ENCODE measurements at regions not wholly inside any gene's neighbourhood (a gene's known extent, or its start where the extent isn't known, plus 50 kb on each side); places are given as distances from the start of the nearest gene placed in this dataset.

DNA sequence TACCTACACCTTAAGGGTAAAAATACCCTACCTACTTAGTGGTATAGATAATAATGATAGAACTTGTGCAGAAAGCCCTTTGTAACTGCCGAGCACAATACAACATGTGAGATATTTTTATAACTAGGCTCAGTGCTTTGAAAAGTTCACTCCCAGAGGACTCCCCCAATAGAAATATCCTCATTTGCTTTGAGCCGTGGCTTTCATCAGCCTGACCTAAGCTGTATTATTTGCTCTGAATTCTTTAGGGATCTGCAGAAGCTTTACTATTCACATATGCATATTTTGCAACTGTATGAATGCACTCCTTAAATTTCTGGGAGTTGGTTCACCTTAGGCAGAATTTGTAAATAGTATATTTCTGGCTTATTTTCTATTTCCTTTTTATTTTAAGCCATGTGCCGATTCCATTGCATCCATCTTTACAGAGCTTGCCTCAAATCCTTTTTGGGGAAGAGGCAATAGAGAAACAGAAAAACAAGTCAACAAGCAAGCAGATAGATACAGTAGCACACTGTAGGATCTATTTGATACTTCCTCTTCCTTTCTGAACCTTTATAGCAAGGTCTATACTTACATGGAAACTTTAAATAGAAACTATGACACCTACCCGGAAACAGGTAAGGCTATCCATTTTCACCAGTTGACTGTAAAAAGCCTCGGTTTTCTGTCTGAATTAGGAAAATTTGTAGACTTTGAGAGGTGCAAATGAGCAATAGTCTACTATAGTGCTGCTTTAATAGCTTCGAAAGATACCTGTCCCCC is 242.5 kb upstream of the VCX3A start:
- no peak for DNase-seq

DNA sequence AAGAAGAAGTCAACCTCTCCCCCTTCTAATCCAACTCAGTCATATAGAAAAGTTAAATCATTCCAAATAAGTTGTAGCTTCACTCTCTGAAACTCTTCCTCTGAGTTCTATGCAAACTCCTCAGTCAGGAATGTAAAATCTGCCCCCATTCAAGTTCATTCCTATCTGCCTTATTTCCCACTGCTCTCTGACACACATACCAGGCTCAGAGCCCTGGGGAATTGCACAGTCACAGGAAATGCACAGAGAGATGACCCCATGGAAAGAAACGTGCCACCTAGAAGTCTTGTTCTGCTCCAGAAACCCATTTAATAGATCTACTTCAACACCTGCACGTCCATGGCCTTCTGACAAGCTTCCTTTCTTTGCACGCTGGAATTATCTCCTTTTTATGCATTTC is 236.0 kb upstream of the VCX3A start:
- no peak for DNase-seq

DNA sequence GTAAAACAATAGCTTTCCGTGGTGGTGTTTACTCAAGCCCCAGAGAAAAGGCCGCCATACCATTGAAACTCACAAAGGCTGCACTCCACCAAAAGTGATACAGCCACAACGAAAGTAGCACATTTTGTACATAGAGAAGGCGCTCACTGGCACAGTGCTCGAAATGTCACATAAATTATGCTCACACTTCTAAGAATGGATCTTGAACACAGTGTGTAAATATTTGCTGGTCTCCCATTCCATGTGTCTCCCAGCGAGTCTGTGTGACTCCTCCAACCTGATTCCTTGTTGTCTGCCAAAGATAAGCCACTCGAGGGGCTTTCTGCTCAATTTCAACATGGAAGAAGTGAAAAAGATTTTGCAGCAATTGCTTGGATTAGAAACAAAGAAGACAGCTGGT is 234.0 kb upstream of the VCX3A start:
- no peak for DNase-seq

DNA sequence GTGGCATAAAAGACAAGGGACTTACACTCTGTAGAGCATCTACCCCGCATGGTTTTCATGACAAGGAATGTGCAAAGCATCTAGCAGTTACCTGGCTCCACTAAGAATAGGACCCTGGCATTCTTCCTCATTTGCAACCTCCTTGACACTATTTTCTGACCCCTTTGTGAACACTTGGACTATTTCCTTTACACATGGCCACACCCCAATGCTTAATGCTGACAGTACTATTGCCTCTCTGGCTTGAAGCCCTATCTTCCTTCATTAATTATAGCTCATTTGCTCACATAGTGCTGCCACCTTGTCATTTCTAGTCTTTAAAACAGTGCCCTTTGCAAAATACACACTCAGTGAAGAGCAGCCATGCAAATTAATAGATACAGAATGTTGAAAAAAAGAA is 226.3 kb upstream of the VCX3A start:
- no peak for DNase-seq

DNA sequence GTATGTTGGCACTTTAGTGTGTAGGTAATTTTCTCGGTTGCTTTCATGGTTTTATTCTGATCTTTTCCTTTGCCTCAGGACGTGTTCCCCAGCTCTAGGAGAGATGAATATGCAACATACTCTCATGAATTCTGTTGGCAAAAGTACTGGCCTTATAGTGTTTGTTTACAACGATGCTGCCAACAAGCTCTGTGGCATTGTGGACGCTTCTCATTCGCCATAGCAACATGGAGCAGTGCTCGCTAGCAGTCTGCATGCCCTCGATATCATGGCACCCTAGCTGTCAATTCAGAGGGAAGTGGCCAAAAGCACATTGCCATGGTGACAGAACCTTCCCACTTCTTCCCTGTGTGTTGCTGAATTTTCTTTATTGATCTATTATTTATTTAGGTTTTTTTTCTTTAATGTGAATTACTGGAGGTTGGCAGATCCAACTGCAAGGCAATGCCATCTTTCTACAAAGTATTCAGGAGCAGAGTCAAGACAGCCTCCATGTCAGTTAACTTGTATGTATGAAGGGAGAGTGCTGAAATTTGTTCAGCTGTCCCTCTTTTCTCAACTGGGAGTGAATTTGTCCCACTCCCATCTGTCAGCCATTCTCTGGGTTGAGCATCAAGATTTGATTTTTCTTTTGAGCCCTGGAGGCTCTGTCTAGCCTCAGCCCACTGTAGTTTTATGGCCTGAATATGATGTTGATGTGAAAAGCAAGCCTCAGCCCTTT is 224.9 kb upstream of the VCX3A start:
- DNase-seq, result no peak

DNA sequence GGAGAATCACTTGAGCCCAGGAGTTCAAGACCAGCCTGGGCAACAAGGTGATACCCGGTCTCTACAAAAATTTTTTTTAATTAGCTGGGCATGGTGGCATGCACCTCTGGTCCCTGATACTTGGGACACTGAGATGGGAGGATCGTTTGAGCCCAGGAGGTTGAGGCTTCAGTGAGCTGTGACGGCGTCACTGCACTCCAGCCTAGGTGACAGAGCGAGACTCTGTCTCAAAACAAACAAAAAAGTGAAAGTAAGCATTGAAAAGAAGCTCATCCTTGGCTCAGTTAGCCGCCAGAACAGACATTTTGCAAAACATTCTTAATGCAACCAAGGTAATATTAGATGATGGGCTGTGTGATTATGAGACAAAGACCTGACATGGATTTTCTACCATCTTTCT is 223.3 kb upstream of the VCX3A start:
- no peak for DNase-seq

DNA sequence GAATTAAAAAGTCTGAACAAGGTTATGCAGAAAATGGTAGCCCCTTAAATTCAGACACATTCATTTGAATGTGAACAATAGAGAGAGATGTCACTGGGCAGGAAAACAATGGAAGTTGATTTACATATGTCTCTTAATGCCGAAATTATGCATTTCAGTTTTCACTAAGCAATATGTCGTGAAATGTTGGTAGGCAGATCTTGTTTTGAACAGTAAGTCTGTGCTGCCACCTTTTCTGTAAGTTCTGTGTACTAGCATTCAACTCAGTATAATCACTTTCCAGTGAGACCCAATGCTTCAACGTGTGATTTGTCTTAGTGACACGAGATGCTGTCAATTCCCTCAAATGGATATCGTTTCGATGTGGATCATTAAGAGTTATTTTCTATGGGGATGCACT is 222.7 kb upstream of the VCX3A start:
- no peak for DNase-seq

DNA sequence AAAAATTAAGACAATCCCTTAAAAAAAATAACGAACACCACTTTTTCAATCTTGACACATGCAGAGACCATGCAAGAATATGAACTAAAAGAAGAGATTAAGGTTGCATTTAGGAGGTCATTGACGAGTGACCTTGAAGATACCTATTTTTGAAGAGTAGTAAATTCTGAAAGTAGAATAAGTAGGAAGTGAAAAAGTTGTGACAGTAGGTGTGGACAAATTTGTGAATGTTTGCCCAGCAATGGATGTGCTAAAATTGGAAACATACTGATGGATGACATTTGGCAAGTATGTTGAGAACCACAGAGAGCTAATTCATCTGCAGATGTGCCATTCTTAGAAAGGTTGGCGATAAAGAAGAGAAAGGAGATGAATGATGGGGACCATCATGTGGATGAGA is 213.7 kb upstream of the VCX3A start:
- DNase-seq, result no peak

DNA sequence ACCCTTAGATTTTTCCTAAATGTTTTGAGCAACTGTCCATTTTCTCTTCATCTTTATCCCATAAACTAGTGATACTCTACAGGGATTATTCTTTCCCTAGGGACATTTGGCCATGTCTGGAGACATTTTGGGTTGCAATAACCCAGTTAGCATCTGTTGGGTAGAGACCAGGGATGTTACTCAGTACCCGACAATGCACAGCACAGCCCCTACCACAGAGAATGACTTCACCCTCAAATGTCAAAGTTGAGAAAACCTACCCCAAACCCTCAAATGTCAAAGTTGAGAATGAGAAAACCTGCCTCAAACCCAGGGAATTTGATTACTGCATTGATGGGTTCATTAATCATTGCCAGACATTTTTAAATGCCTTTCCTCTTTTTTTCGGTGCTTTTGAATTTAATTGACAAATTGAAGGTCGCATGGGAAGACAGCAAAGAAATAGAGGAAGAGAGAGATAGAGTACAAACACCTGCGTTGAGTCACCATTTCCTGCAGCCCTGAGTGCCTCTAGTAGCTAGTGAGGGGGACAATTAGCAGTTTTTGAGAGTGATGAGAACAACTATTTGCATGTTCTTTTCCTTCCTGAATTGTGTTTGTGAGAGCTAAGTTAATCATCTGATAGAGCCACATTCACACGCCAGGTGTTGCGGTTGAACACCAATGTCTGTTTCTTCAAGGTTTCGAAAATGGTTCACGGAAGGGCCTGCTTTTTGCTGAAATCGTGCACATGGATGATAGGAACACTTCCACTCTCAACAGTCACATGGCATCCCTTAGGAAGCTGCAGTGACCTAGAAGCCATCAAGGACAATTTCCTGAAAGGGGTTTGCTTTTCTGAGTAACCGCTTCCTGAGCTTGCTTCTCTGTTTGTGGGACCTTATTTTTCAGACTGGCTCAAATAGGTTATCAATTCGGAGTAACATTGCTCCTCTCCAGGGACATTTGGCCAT is 203.9 kb upstream of the VCX3A start:
- no peak for DNase-seq

DNA sequence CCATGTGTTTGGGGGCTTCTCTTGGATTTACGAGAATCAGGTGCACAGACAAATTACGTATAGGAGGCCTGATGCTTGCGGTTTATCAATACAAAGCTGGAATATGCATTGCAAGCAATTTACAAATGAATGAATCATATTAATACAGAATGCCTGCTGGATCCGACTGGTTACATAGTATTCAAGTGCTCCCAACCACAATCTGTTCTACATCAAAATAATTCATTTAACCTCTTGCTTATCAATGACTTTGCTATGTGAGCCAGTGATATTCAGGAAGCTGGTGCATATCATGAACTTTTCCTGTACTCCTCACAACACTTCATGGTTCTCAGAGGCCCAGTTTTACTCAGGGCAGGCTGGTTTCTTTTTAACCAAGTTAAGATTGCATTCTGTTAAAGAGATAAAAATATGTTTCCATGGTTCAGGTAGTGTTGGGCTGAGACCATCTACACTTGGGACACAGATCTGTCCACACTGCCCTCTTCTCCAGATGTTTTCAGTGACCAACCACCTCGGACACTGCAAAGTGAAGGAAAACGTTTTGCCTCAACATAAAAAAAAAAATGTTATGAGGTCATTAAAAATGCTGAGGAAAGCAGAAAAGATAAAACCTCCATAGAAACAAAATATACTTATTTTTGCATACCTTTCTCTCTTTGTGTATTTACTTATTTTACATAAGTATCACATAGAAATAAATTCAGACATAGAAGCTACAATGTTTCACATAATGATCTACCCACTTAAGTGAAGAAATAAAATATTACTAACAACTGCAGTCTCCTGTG is 200.1 kb upstream of the VCX3A start:
- DNase-seq, result no peak

DNA sequence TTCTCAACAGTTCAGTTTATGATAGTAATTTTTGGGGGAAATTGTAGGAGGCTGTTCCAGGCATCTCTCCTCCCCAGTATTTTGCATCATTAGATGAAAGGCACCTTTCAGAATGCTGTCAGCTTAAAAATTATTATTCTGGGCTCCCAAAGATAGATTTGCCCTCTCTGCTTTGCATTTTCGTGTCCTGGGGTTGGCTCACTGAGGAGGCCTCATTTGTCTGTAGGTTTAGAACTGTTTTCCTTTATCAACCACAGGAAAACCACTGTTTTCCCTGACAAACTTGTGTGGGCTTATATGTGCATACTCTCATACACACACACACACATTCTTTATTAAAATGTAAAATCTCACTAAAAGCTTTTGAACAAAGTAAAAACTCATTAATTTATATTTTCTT is 197.2 kb upstream of the VCX3A start:
- no peak for DNase-seq

DNA sequence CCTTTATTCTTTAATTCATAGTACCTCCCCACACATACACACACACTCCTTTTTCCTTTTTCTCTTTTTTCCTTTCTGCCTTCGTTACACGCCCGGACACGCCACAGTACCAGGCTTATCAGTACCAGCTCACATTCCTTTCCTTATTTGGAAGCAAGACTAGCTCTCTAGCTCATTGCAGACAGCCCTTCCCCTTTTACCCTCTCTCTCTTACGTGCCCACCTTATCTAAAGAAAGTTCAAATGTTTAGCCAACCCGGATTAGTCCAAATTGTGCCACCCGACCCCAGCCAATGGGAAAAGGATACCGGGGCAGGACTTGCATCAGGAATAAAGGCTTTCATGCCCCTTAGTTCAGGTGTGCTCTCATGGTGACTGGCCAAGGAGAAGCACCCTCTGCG is 194.7 kb upstream of the VCX3A start:
- no peak for DNase-seq

DNA sequence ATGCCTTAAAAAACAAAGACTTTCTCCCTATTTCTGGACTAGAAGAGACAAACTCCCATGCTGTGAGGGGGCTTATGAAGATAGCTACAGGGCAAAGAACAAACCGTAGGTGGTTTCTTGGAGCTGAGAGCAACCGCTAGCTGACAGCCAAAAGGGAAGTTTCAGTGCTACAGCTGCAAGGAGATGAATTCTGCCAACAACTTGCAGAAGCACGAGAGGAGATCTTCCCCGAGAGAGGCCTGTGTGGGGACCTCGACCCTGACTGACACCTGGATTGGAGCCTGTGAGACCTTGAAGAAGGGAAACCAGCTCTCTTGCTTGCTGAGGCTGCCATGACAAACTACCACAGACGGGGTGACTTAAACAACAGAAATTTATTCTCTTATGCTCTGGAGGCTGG is 183.8 kb upstream of the VCX3A start:
- no peak for DNase-seq

DNA sequence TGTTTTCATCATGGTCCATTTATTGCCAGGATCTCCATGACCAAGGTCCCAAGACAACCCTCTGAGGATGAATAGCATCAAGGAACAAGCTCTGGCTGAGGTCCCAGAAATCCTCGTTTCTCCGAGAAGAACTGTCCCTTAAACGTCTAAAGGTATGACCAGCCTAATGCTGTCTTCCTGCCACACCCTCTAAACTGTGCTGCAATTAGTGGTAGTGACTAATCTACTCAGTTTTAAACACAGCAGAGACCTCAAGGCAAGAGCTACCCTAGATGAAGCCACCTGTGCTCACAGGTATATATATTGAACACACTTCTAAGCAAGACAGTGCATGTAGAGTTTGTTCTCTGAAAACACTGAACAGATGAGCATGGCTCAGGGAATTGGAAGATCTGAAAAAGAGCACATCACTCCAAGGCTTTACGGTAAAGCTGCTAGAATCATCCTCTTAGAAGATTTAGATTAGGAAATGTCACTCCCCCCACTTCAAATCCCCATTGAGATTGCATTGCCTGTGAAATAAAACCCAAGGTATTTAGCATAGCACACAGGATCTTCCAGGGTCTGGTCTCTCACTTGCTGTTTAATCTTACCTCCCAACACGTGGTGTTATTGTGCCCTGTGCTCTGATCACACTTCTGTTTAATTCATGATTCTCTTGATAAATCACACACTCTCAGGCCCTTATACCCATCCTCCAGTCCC is 173.9 kb upstream of the VCX3A start:
- no peak for DNase-seq

DNA sequence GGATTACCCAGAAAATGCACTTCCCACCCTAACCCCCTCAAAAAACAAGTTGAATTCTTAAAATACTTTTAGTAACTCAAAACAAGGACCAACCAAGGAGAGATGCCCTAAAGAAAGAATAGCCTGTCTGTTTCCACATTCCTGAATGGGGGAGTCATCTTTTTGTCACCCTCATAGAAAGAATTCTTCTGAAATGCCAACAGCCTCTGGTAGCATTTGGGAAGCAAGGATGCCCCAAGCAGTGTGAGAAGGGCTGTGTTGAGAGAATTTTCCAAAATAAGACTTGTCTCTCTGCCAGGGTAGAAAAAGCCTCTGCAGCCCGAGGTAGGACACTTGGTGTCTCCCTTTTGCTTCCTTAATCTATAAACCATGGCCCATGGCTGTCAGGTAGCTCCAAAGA is 173.1 kb upstream of the VCX3A start:
- no peak for DNase-seq

DNA sequence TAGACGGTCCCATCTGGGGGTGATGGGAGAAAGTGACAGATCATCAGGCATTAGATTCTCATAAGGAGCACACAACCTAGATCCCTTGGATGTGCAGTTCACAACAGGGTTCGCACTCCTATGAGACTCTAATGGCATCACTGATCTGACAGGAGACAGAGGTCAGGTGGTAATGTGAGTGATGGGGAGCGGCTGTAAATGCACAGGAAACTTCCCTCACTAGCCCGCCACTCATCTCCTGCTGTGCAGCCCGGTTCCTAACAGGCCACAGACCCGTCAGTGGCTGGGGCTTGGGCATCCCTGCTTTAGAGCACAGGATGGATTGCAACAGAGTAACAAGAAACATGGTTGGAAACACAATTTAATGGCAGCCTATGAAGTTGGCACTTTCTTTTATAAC is 172.6 kb upstream of the VCX3A start:
- no peak for DNase-seq

DNA sequence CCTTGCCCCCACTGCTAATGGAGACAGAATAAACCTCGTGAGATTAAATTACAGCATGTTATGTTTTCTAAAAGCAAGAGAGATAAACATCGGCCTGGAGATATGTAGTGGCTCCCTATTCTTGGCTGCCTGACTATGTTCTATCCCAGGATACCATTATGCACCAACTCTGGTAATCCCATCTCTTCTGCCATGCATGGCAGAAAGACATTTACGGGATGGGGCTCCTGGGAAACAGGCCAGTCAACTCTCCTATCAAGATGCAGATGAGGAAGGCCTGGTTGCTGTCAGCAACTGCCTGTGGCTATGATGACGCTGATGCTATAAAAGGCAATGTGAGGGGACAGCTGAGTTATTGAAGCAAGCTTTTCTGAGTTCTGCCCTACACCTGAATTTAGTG is 166.2 kb upstream of the VCX3A start:
- DNase-seq, result no peak

DNA sequence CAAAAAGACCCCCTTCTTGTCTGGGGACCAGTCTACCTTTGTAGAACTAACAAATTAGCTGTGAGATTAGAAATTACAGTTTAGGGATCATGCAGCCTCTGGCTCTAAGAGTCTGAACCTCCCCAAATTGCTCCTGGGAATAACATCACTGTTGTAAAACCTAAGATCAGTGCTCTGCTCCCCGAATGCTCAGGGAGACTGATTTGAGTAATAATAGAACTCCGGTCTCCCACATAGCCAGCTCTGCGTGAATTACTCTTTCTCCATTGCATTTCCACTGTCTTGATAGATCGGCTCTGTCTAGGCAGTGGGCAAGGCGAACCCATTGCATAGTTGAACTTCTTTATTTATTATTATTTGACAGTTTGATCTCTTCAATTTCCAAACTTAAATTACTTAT is 160.8 kb upstream of the VCX3A start:
- DNase-seq, result no peak

DNA sequence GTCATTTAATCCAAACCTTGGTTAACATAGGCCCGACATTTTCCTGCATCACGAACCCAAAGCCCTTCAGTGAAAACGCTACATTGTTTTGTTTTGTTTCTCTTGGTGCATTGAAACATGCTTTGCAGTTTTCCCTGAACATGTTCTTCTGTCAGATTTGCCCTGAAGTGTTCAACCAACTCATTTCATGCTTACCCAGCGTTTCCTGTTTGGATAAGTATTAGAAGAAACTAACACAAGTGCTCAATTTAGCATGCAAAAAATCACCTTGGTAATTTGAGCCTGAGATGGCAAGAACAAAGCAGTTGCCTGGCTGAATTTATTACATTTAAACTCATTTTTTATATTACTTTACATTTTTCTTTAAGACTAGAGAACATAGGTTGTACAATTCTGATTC is 160.1 kb upstream of the VCX3A start:
- DNase-seq, result no peak

DNA sequence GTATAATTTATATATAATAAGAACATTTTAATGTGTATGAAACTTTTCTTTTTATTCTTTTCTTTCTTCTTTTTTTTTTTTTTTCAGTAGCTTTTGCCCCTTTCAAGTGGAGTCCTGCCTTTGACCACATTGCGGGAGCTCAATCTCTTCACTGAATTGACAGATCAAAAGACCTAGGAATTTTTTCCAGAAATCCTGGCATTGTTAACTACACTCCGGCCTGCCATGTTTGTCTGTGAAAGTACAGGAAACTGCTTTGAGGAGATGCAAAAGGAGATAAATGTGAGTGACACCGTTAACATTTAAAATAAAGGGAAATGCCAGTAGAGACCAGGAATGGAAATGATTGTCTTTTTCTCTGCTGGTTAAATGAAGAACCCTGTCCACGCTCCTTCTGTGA is 159.3 kb upstream of the VCX3A start:
- no peak for DNase-seq

DNA sequence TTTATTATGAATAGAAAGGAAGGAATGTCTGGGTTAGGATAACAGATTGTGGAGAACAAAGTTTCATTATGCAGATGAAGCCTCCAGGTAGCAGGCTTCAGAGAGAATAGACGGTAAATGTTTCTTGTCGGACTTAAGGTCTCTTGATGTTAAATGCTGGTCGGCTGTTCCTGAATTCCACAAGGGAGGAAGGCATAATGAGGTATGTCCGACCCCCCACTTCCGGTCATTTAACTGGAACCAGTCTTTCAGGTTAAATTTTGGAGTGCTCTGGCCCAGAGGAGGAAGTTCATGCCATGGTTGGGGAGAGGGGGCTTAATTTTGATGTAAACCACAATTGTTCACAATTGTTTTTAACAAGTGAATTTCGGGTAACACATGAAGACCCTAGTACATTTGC is 158.1 kb upstream of the VCX3A start:
- DNase-seq, result no peak

DNA sequence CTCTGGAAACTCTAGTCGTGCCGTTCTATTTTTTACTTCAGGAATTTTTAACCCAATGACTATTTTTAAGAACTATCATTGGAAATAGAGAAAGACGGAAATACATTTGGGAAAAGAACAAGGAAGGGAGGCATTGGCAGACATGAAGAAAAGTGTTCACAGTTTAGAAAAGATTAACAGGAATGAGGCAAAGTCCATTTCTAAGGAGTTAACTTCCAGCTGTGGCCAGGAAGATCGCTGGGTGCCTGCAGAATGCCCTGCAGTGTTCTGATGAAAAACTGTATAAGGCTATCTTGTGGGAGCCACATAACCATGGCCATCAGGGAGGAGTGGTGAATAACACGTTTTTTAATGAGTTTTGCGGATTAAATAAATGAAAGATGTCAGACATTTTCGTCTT is 150.6 kb upstream of the VCX3A start:
- no peak for DNase-seq

Measured in midbrain (tissue), 1 donor.